ENCODE measurements at regions not wholly inside any gene's neighbourhood (a gene's known extent, or its start where the extent isn't known, plus 50 kb on each side); places are given as distances from the start of the nearest gene placed in this dataset.

- Histone ChIP-seq H3K27ac (no peak overlapping the region), H3K4me1 (no peaks in the 10 kb centered on the region), H3K9me3 (no peaks in the 10 kb centered on the region), H3K4me3 (no peak overlapping the region), H3K36me3 (no peaks in the 10 kb centered on the region), H3K27me3 (no peaks in the 10 kb centered on the region)
- 13 to 55% methylated on average over 1 of the region's 1 CpG for WGBS, 2 donors (ENCODE audit: low coverage in 1 of 2)
- intact Hi-C loops (cut with DNase I; ENCODE audit: low total_unique reads) (no loop called here), in situ Hi-C loops (cut with MboI; ENCODE audit: low pct_ligation_motif_present in 1 of 4, low pct_unique_long_range_greater_than_20kb in 1 of 4, low sequenced_read_pairs in 3 of 4) (no loop called here)
- TF ChIP-seq POLR2A (IDR thresholded peaks at IDR 0.05), result no peak
- TF ChIP-seq POLR2AphosphoS5 (IDR thresholded peaks at IDR 0.05), result no peak
- no peak for DNase-seq
Measured at GRCh38 chr18:42632801-42633200, 482.7 kb downstream of the RIT2 start.

- no peak overlapping the region for H3K4me3 ChIP-seq
- H3K27ac ChIP-seq, result no peak overlapping the region
- H3K9me3 ChIP-seq, result no peaks in the 10 kb centered on the region
- TF ChIP-seq EP300 (IDR thresholded peaks at IDR 0.05; ENCODE audit: low read depth) (no peak), CTCF (IDR thresholded peaks at IDR 0.05) (no peak)
- WGBS, 2 donors (ENCODE audit: low coverage in 1 of 2), result 10 to 18% methylated on average over 3 of the region's 3 CpGs
- no peaks in the 10 kb centered on the region for H3K4me1 ChIP-seq
- intact Hi-C loops (cut with DNase I; ENCODE audit: low total_unique reads), result no loop called here
- no peaks in the 10 kb centered on the region for H3K27me3 ChIP-seq
- no peak for DNase-seq
- in situ Hi-C loops (cut with MboI; ENCODE audit: low pct_ligation_motif_present in 1 of 4, low pct_unique_long_range_greater_than_20kb in 1 of 4, low sequenced_read_pairs in 3 of 4), result no loop called here
- H3K36me3 ChIP-seq, result no peaks in the 10 kb centered on the region
Measured at GRCh38 chr18:42635378-42636048, 480.0 kb downstream of the RIT2 start.

GRCh38 chr18:42636309-42636708 is 479.2 kb downstream of the RIT2 start:
- Histone ChIP-seq H3K36me3 (no peaks in the 10 kb centered on the region), H3K27me3 (no peaks in the 10 kb centered on the region), H3K4me1 (no peaks in the 10 kb centered on the region), H3K27ac (no peak overlapping the region), H3K9me3 (no peaks in the 10 kb centered on the region), H3K4me3 (no peak overlapping the region)
- TF ChIP-seq CTCF (IDR thresholded peaks at IDR 0.05) (no peak), POLR2AphosphoS5 (IDR thresholded peaks at IDR 0.05) (no peak), EP300 (IDR thresholded peaks at IDR 0.05; ENCODE audit: low read depth) (no peak), POLR2A (IDR thresholded peaks at IDR 0.05) (no peak)
- intact Hi-C loops (cut with DNase I; ENCODE audit: low total_unique reads) (no loop called here), in situ Hi-C loops (cut with MboI; ENCODE audit: low pct_ligation_motif_present in 1 of 4, low pct_unique_long_range_greater_than_20kb in 1 of 4, low sequenced_read_pairs in 3 of 4) (no loop called here)
- no peak for DNase-seq
- 61 to 65% methylated on average over 2 of the region's 2 CpGs for WGBS, 2 donors (ENCODE audit: low coverage in 1 of 2)

- intact Hi-C loops (cut with DNase I; ENCODE audit: low total_unique reads) (no loop called here), in situ Hi-C loops (cut with MboI; ENCODE audit: low pct_ligation_motif_present in 1 of 4, low pct_unique_long_range_greater_than_20kb in 1 of 4, low sequenced_read_pairs in 3 of 4) (no loop called here)
- Histone ChIP-seq H3K27me3 (no peaks in the 10 kb centered on the region), H3K9me3 (no peaks in the 10 kb centered on the region), H3K4me3 (no peak overlapping the region), H3K36me3 (no peaks in the 10 kb centered on the region), H3K27ac (no peak overlapping the region), H3K4me1 (no peaks in the 10 kb centered on the region)
- TF ChIP-seq CTCF (IDR thresholded peaks at IDR 0.05) (no peak), POLR2A (IDR thresholded peaks at IDR 0.05) (no peak), EP300 (IDR thresholded peaks at IDR 0.05; ENCODE audit: low read depth) (no peak)
- no peak for DNase-seq
Measured at GRCh38 chr18:42640160-42640559, 475.3 kb downstream of the RIT2 start.

GRCh38 chr18:42641996-42642395 is 473.5 kb downstream of the RIT2 start:
- in situ Hi-C loops (cut with MboI; ENCODE audit: low pct_ligation_motif_present in 1 of 4, low pct_unique_long_range_greater_than_20kb in 1 of 4, low sequenced_read_pairs in 3 of 4) (no loop called here), intact Hi-C loops (cut with DNase I; ENCODE audit: low total_unique reads) (no loop called here)
- no peaks in the 10 kb centered on the region for H3K36me3 ChIP-seq
- no peaks in the 10 kb centered on the region for H3K4me1 ChIP-seq
- H3K27ac ChIP-seq, result no peak overlapping the region
- TF ChIP-seq CTCF (IDR thresholded peaks at IDR 0.05), result no peak
- no peak for TF ChIP-seq POLR2AphosphoS5 (IDR thresholded peaks at IDR 0.05)
- TF ChIP-seq EP300 (IDR thresholded peaks at IDR 0.05; ENCODE audit: low read depth), result no peak
- no peak for TF ChIP-seq POLR2A (IDR thresholded peaks at IDR 0.05)
- H3K4me3 ChIP-seq, result no peak overlapping the region
- no peaks in the 10 kb centered on the region for H3K9me3 ChIP-seq
- WGBS, 2 donors (ENCODE audit: low coverage in 1 of 2), result 80 to 85% methylated on average over 5 of the region's 5 CpGs
- DNase-seq, result no peak
- no peaks in the 10 kb centered on the region for H3K27me3 ChIP-seq
